ENCODE measurements at regions not wholly inside any gene's neighbourhood (a gene's known extent, or its start where the extent isn't known, plus 50 kb on each side); places are given as distances from the start of the nearest gene placed in this dataset.
"Not testable (repeated sequence)": the region's sequence is repeated elsewhere in the genome, so short reads cannot be mapped to it uniquely, and the experiment has no call there.

GRCh38 chr6:169086020-169086419 is 167.6 kb downstream of the THBS2 start:
- DNase-seq (no peak), ATAC-seq (no peak)
- Mint-ChIP-seq H3K4me1 (no peaks in the 10 kb centered on the region), H3K36me3 (ENCODE audit: low read depth) (peaks cover 2% of the 10 kb centered on the region), H3K27ac (no peak overlapping the region), H3K4me3 (no peak overlapping the region), H3K27me3 (no peaks in the 10 kb centered on the region), H3K9me3 (peaks cover 16% of the 10 kb centered on the region)

DNA sequence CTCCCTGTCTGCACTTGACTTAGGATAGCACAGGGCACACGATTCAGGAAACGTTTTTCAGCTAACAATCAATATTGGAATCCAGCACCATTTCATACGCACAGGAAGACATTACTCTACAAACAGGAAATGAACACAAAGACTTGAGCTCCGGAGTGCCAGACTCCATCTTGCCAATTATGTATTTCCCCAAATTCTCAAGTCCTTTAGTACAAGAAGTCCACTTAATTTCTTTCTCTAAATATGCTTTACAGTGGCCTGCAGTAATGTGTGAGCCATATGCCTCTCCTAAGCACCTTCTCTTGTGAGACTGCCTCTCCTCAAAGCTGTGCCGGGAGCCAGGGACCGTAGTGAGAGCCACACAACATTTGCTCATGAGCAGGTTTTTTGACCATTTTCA is 168.2 kb downstream of the THBS2 start:
- no peak overlapping the region for H3K4me3 Mint-ChIP-seq
- H3K27me3 Mint-ChIP-seq, result no peaks in the 10 kb centered on the region
- no peak overlapping the region for H3K27ac Mint-ChIP-seq
- H3K36me3 Mint-ChIP-seq (ENCODE audit: low read depth), result peaks cover 2% of the 10 kb centered on the region
- H3K4me1 Mint-ChIP-seq, result no peaks in the 10 kb centered on the region
- peaks cover 16% of the 10 kb centered on the region for H3K9me3 Mint-ChIP-seq
- ATAC-seq (no peak), DNase-seq (no peak)

- not testable (repeated sequence) for H3K27ac Mint-ChIP-seq; H3K36me3 Mint-ChIP-seq (ENCODE audit: low read depth)
Observed at GRCh38 chr6:169084557-169084956, 169.1 kb downstream of the THBS2 start.

GRCh38 chr6:169084067-169084466 is 169.6 kb downstream of the THBS2 start:
- no peak overlapping the region for H3K27ac Mint-ChIP-seq
- ATAC-seq (no peak), DNase-seq (no peak)
- no peaks in the 10 kb centered on the region for H3K27me3 Mint-ChIP-seq
- H3K4me3 Mint-ChIP-seq, result no peak overlapping the region
- no peaks in the 10 kb centered on the region for H3K4me1 Mint-ChIP-seq
- peaks cover 8% of the 10 kb centered on the region for H3K9me3 Mint-ChIP-seq
- H3K36me3 Mint-ChIP-seq (ENCODE audit: low read depth), result peaks cover 2% of the 10 kb centered on the region

More at GRCh38 chr6:169084557-169084956, 169.1 kb downstream of the THBS2 start:
- H3K4me1 Mint-ChIP-seq, H3K27me3 Mint-ChIP-seq, H3K9me3 Mint-ChIP-seq, H3K4me3 Mint-ChIP-seq, ATAC-seq, DNase-seq: not testable (repeated sequence)

- H3K4me3 Mint-ChIP-seq, result no peak overlapping the region
- no peak for ATAC-seq
- H3K9me3 Mint-ChIP-seq, result peaks cover 4% of the 10 kb centered on the region
- H3K27ac Mint-ChIP-seq, result no peak overlapping the region
- H3K27me3 Mint-ChIP-seq, result no peaks in the 10 kb centered on the region
- H3K36me3 Mint-ChIP-seq (ENCODE audit: low read depth), result no peaks in the 10 kb centered on the region
- DNase-seq, result no peak
- H3K4me1 Mint-ChIP-seq, result no peaks in the 10 kb centered on the region
Observed at GRCh38 chr6:169083508-169083874, 170.2 kb downstream of the THBS2 start.

DNA sequence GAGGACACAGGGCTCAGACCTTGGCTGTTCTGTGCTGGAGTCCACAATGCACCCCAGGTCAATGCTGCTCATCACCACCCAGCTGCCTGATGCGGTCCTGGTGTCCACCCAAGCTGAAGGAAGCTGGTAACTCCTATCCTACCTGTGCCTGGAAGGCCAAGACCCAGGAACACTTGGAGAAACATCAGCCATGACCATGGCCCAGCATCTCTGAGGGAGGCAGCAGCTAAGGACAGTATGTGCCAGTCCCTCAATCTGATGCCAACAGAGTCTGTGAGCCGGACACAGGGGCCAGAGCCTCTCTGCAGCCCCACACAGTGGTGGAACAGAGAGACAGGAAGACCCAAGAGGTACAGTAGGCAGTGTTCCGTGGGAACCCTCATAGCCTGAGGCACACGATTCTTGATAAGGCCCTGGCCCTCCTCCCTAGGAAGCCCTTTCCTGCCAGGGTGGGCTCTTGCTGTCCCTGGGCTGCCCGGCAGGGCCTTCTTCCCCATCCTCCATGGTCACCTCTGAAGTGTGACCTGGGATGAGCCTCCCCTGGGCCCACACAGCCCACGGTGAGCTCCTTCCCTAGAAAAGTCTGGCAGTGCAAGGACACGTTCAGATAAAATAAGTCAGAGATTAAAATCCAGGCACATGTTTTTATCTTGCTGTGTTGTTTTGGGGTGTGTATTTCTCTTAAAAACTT is 170.7 kb downstream of the THBS2 start:
- peaks cover 4% of the 10 kb centered on the region for H3K9me3 Mint-ChIP-seq
- no peaks in the 10 kb centered on the region for H3K27me3 Mint-ChIP-seq
- H3K4me1 Mint-ChIP-seq, result no peaks in the 10 kb centered on the region
- no peaks in the 10 kb centered on the region for H3K36me3 Mint-ChIP-seq (ENCODE audit: low read depth)
- peak; percentile 20 for ATAC-seq
- DNase-seq, result no peak
- no peak overlapping the region for H3K27ac Mint-ChIP-seq
- no peak overlapping the region for H3K4me3 Mint-ChIP-seq

GRCh38 chr6:169082093-169082492 is 171.6 kb downstream of the THBS2 start:
- H3K27me3 Mint-ChIP-seq, result no peaks in the 10 kb centered on the region
- H3K27ac Mint-ChIP-seq, result no peak overlapping the region
- H3K4me3 Mint-ChIP-seq, result no peak overlapping the region
- no peaks in the 10 kb centered on the region for H3K36me3 Mint-ChIP-seq (ENCODE audit: low read depth)
- DNase-seq, result no peak
- ATAC-seq, result no peak
- no peaks in the 10 kb centered on the region for H3K4me1 Mint-ChIP-seq
- H3K9me3 Mint-ChIP-seq, result peaks cover 4% of the 10 kb centered on the region

GRCh38 chr6:169081248-169081647 is 172.4 kb downstream of the THBS2 start:
- H3K4me1 Mint-ChIP-seq, result no peaks in the 10 kb centered on the region
- DNase-seq (no peak), ATAC-seq (no peak)
- no peak overlapping the region for H3K27ac Mint-ChIP-seq
- no peak overlapping the region for H3K4me3 Mint-ChIP-seq
- H3K27me3 Mint-ChIP-seq, result no peaks in the 10 kb centered on the region
- no peaks in the 10 kb centered on the region for H3K36me3 Mint-ChIP-seq (ENCODE audit: low read depth)
- peaks cover 4% of the 10 kb centered on the region for H3K9me3 Mint-ChIP-seq

GRCh38 chr6:169079650-169080049 is 174.0 kb downstream of the THBS2 start:
- Mint-ChIP-seq H3K4me3 (no peak overlapping the region), H3K36me3 (ENCODE audit: low read depth) (no peaks in the 10 kb centered on the region), H3K4me1 (no peaks in the 10 kb centered on the region), H3K27me3 (no peaks in the 10 kb centered on the region), H3K27ac (no peak overlapping the region), H3K9me3 (no peaks in the 10 kb centered on the region)
- DNase-seq (no peak), ATAC-seq (no peak)

DNA sequence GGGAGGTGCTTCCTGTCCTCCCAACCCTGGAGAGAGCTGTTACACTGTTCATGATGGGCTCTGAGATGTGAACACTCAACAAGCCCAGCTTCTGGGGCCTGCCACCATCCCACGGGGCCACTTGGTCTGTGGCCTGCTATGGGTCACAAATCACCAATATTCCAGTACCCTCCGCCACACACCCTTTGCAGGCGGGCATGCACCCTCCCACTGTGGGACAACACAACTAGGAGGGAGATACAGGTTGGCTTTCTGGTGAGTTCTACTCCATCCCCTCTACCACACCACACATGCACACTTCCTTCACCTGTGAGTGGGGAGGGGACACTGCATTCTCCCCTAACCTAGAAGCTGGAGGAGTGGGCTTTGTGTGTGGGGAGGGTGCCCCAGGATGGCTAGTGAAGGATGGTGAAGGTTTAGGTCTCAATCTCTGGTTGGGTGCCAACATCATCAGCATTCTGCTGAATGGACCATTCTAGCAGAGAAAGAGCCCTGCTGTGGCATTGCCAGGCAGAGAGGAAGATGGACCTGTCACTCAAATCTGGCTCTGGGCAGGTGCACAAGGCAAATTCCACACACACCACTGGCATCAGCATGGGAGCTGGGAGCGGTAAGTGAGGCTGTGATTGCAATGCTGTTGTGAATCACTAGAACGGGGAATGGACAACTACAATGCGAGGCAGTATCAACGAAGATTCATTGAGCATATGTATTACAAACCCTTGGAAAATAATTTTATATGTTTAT is 175.1 kb downstream of the THBS2 start:
- DNase-seq (no peak), ATAC-seq (no peak)
- H3K36me3 Mint-ChIP-seq (ENCODE audit: low read depth), result no peaks in the 10 kb centered on the region
- no peak overlapping the region for H3K4me3 Mint-ChIP-seq
- H3K27me3 Mint-ChIP-seq, result no peaks in the 10 kb centered on the region
- no peak overlapping the region for H3K27ac Mint-ChIP-seq
- H3K9me3 Mint-ChIP-seq, result no peaks in the 10 kb centered on the region
- no peaks in the 10 kb centered on the region for H3K4me1 Mint-ChIP-seq

GRCh38 chr6:169075915-169076654 is 177.6 kb downstream of the THBS2 start:
- Mint-ChIP-seq H3K27ac (no peak overlapping the region), H3K4me3 (no peak overlapping the region), H3K9me3 (no peaks in the 10 kb centered on the region), H3K4me1 (no peaks in the 10 kb centered on the region), H3K36me3 (ENCODE audit: low read depth) (no peaks in the 10 kb centered on the region), H3K27me3 (no peaks in the 10 kb centered on the region)
- ATAC-seq (no peak), DNase-seq (no peak)

- no peak overlapping the region for H3K4me3 Mint-ChIP-seq
- DNase-seq (no peak), ATAC-seq (no peak)
- no peaks in the 10 kb centered on the region for H3K27me3 Mint-ChIP-seq
- no peaks in the 10 kb centered on the region for H3K9me3 Mint-ChIP-seq
- H3K27ac Mint-ChIP-seq, result no peak overlapping the region
- H3K36me3 Mint-ChIP-seq (ENCODE audit: low read depth), result no peaks in the 10 kb centered on the region
- H3K4me1 Mint-ChIP-seq, result no peaks in the 10 kb centered on the region
Observed at GRCh38 chr6:169075211-169075914, 178.3 kb downstream of the THBS2 start.

DNA sequence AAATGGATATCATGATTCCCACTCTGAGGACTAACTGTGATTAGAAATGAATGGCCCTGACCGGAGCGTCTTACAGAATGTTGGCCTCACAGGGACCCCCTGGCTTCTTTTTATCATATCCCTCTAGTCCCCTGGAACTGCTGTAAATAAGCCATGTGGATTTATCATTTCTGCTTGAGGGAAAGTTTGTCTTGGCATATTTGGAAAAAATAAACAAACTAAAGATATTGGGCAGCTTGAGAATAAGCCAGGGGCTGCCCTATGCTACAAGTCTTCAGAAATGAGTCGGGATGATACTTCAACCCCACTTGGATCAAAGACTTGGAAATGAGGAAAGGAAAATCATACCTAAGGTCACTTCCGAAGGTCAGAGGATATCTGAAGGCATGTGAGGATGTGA is 179.1 kb downstream of the THBS2 start:
- no peak overlapping the region for H3K27ac Mint-ChIP-seq
- DNase-seq, result no peak
- no peaks in the 10 kb centered on the region for H3K27me3 Mint-ChIP-seq
- ATAC-seq, result no peak
- H3K4me1 Mint-ChIP-seq, result no peaks in the 10 kb centered on the region
- no peaks in the 10 kb centered on the region for H3K36me3 Mint-ChIP-seq (ENCODE audit: low read depth)
- H3K4me3 Mint-ChIP-seq, result no peak overlapping the region
- H3K9me3 Mint-ChIP-seq, result no peaks in the 10 kb centered on the region

DNA sequence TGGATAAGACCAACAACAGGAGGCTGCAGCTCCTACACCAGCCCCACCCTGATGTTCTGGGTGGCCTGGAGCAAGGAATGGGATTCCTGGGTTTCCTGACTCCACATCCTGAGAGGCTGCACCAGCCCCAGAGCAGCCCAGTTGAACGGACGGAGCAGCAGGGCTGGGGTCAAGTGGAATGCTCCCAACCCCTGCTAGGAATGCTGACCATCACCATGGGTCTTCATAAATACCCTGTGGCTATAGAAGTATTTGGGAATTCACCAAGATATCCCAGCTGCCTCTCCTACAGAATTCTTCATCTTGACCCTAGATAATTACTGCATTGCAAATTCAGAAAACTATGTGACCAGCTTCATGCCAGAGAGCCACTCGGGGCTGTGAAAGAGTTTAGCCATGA is 180.3 kb downstream of the THBS2 start:
- Mint-ChIP-seq H3K36me3 (ENCODE audit: low read depth) (no peaks in the 10 kb centered on the region), H3K27me3 (no peaks in the 10 kb centered on the region), H3K4me1 (no peaks in the 10 kb centered on the region), H3K27ac (no peak overlapping the region), H3K9me3 (no peaks in the 10 kb centered on the region), H3K4me3 (no peak overlapping the region)
- no peak for ATAC-seq
- DNase-seq, result no peak
